GM19452 (cell line): ENCODE measurements at regions not wholly inside any gene's neighbourhood (a gene's known extent, or its start where the extent isn't known, plus 50 kb on each side); places are given as distances from the start of the nearest gene placed in this dataset.
"Not testable (repeated sequence)": the region's sequence is repeated elsewhere in the genome, so short reads cannot be mapped to it uniquely, and the experiment has no call there.

Experiments
- ATAC-seq: cut with Tn5 transposase; IDR thresholded peaks from one replicate; pipeline ENCODE4 v1.9.1; 2021; ENCODE audit not compliant: unreplicated experiment

- ATAC-seq, result no peak
These were observed 1185.6 kb upstream of the CELF4 start for GRCh38 chr18:38751211-38751610.

- ATAC-seq, result no peak
These were observed 1185.2 kb upstream of the CELF4 start for GRCh38 chr18:38750751-38751150.

GRCh38 chr18:38747153-38747552, 1181.6 kb upstream of the CELF4 start:
- ATAC-seq, result no peak

DNA sequence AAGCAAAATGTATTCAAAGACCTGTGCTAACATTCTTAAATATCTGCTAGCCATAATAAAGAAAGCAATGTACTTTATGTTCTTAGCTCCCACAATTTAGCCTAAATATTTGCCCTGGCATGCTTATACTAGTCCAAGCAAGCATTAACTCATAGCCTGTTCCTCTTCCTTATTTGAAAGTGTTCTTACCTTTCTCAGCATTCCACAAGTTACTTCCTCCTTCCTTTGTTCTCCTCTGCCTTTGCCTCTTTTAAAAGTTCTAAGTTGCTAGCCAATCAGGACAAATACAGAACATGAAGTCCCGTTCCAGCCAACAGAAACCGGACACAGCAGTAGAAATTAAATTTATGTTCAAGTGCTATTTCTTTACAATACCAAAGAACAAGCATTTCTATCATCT, 1154.6 kb upstream of the CELF4 start:
- ATAC-seq, result not testable (repeated sequence)

DNA sequence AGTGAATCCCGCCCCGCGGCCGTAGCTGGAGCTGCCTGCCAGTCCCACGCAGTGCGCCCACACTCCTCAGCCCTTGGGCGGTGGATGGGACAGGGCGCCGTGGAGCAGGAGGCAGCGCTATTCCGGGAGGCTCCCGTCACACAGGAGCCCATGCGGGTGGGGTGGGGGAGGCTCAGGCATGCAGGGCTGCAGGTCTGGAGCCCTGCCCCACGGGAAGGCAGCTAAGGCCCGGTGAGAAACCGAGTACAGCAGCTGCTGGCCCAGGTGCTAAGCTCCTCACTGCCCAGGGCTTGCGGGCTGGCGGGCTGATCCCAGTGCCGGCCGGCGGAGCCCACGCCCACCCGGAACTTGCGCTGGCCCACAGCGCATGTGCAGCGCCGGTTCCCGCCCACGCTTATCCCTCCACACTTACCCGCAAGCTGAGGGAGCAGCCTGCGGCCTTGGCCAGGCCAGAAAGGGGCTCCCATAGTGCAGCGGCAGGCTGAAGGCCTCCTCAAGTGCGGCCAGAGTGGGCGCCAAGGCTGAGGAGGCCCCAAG, 1152.8 kb upstream of the CELF4 start:
- no peak for ATAC-seq

GRCh38 chr18:38709122-38709521, 1143.5 kb upstream of the CELF4 start:
- ATAC-seq, result no peak

GRCh38 chr18:38706373-38706772, 1140.8 kb upstream of the CELF4 start:
- ATAC-seq, result no peak

- no peak for ATAC-seq
These were observed 1132.5 kb upstream of the CELF4 start for GRCh38 chr18:38698088-38698487.

- ATAC-seq, result no peak
These were observed 1130.1 kb upstream of the CELF4 start for GRCh38 chr18:38695559-38696280.

GRCh38 chr18:38693104-38693503, 1127.5 kb upstream of the CELF4 start:
- ATAC-seq, result no peak

DNA sequence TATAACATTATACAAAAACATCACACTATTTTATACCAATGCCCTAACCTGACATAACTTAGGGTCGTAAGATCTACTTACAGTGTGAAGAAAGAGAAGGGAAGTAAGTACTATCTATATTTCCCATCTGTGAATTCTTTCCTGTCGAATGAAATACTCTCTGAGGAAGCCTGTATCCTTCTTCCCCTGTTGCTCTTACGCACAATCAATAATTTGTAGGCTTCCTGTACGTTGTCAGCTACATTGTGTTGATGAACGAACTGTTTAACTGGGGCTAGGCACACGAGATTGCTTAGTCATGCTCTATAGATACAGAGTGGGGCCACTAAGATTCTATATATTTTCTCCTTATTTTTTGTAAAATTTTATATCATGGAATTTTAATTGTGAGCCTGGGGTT, 1125.0 kb upstream of the CELF4 start:
- ATAC-seq, result no peak

- no peak for ATAC-seq
These were observed 1122.8 kb upstream of the CELF4 start for GRCh38 chr18:38688416-38688815.

DNA sequence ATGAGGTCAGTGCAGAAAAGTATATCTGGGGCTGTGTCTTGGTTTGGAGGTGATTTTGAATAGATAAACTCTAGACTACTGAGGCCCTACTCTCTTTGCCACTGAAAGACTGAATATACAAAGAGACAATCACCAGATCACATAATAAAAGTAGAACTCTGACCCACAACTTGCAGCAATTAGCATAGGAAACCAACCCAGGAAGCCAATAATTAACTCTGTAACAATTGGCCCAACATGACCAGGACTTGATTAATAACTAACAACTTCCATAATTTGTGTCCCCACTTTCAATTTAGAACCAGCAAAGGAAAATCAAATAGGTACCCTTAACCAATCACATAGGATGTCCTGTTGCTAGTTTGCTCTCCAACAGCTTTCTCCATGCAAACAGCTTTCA, 1104.9 kb upstream of the CELF4 start:
- ATAC-seq, result no peak

- no peak for ATAC-seq
These were observed 1099.3 kb upstream of the CELF4 start for GRCh38 chr18:38664929-38665328.

- no peak for ATAC-seq
These were observed 1098.1 kb upstream of the CELF4 start for GRCh38 chr18:38663682-38664081.

DNA sequence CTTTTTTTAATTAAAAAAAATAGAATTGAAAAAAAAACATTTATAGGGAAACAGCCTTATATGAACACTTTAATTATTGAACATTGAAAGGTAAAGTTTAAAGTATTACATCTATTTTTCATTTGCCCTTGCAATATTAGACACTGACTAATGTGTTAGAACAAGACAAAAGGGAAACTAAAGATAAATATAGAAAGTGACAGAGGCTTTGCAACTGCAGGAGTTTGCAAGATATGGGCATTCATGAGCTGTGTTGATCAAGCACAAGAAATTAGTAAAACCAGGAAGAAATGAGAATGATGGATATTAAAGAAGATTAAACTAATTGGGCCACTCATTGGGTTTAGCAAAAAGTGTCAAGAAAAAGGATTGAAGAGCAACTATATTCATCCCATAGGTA, 1097.7 kb upstream of the CELF4 start:
- ATAC-seq, result no peak

GRCh38 chr18:38654946-38655345, 1089.3 kb upstream of the CELF4 start:
- no peak for ATAC-seq

DNA sequence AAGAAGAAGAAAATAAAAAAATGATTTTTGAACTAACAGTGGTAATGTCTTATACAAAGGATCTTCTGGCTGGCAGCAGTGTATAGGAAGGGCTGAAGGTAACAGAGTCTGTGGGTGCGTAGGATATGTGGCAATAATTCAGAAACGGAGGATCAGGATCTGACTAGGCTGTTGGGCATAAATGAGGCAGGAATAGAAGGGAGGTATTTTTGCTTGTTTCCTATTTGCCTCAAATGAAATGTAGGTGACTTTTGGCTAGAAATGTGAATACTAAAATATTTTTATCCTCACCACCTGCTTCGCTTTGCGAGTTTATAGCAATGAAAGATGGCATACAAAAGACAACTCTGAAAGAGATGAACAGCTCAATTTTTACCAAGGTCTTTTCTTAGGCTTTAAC, 1086.1 kb upstream of the CELF4 start:
- ATAC-seq, result no peak

GRCh38 chr18:38648179-38648578, 1082.6 kb upstream of the CELF4 start:
- ATAC-seq, result no peak

GRCh38 chr18:38646296-38646695, 1080.7 kb upstream of the CELF4 start:
- no peak for ATAC-seq

- no peak for ATAC-seq
These were observed 1079.5 kb upstream of the CELF4 start for GRCh38 chr18:38644875-38645641.

GRCh38 chr18:38642711-38643110, 1077.1 kb upstream of the CELF4 start:
- no peak for ATAC-seq
